ENCODE measurements at regions not wholly inside any gene's neighbourhood (a gene's known extent, or its start where the extent isn't known, plus 50 kb on each side); places are given as distances from the start of the nearest gene placed in this dataset.

DNA sequence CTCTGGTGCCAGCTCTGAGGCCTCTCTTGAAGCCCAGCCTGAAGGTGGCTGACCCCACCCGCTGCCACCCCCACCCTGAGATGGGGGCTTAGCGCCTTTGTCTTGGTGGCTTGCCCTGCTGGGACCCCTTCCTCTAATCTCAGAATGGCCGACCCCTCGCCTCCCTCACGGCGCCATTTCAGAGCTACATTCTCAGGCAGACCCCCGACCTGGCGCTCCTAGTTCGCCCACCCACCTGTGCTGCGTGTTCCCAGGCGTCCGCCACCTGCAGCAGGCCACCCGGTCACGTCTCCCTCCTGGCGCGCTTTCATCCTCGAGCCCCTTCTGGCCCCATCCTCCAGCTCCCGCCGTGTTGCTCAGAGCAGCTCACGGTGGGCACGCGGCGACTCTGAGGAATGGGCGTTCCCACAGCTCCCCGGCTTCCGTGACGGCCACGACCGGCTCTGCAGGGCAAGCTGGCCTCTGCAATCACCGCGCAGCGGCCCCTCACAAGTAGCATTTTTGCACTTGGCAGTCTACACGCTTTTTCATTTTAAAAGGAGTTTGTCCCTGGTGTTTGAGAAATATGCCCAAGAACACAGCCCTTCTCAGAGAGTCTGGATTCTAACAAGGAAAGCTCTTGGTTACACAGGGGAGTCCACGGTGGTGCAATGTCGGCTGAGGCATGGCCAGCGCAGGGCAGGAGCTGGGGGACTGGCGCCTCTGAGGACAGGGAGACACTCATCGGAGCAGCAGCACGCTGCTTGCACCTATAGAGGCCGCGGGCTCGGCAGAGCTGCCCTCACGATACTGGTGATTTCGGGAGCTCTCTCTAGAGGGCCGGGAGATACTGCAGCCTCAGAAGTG is 105.7 kb upstream of the C14orf180 start:
- Histone ChIP-seq H3K4me1 (ENCODE audit: control insufficient read depth in 1 of 2, insufficient read depth in 2 of 2, low read length in 2 of 2) (no peaks in the 10 kb centered on the region), H3K9me3 (ENCODE audit: control insufficient read depth in 1 of 2, insufficient read depth in 1 of 2, low read depth in 1 of 2, low read length in 2 of 2) (no peaks in the 10 kb centered on the region), H3K27me3 (ENCODE audit: insufficient read depth, low read length) (no peaks in the 10 kb centered on the region), H4K20me1 (ENCODE audit: insufficient read depth) (no peaks in the 10 kb centered on the region), H3K9ac (ENCODE audit: low read length) (no peak overlapping the region), H3K27ac (ENCODE audit: low read depth, low read length) (no peak overlapping the region), H3K79me2 (ENCODE audit: insufficient read depth, low read length) (no peaks in the 10 kb centered on the region), H3K36me3 (ENCODE audit: control insufficient read depth in 1 of 2, insufficient read depth in 2 of 2, low read length in 2 of 2) (no peaks in the 10 kb centered on the region), H3K9me2 (ENCODE audit: insufficient read depth) (no peaks in the 10 kb centered on the region), H3K4me2 (ENCODE audit: low read length) (no peak overlapping the region), H3K4me3 (replicated peaks in 1 of 2; ENCODE audit: low read depth in 1 of 2, low read length in 2 of 2) (no peak overlapping the region), H2AFZ (ENCODE audit: low read depth, low read length, poor library complexity, severe bottlenecking) (no peak overlapping the region)
- TF ChIP-seq ZBTB33 (IDR thresholded peaks at IDR 0.05; ENCODE audit: extremely low read depth, insufficient replicate concordance, low read length) (no peak), EGR1 (IDR thresholded peaks at IDR 0.05; ENCODE audit: low read depth) (no peak), ZNF274 (IDR thresholded peaks at IDR 0.05; ENCODE audit: low read depth, low read length) (no peak), YY1 (IDR thresholded peaks at IDR 0.05; ENCODE audit: extremely low read depth, insufficient replicate concordance, low read depth, low read length) (no peak), CTCF (IDR thresholded peaks at IDR 0.05 in 2 of 3, conservative IDR thresholded peaks at IDR 0.05 in 1 of 3; ENCODE audit: borderline replicate concordance in 1 of 3, insufficient read depth in 1 of 3, low read depth in 2 of 3, low read length in 2 of 3) (no peak), JUND (IDR thresholded peaks at IDR 0.05) (no peak), CBX3 (IDR thresholded peaks at IDR 0.05; ENCODE audit: low read depth) (no peak), SRF (IDR thresholded peaks at IDR 0.05; ENCODE audit: low read depth) (no peak), EZH2phosphoT487 (IDR thresholded peaks at IDR 0.05; ENCODE audit: borderline replicate concordance) (no peak), ELF1 (IDR thresholded peaks at IDR 0.05; ENCODE audit: borderline replicate concordance, low read depth) (no peak), ZFX (IDR thresholded peaks at IDR 0.05) (no peak), SP1 (IDR thresholded peaks at IDR 0.05; ENCODE audit: low read depth) (no peak)
- TF ChIP-seq, protein P1, sequence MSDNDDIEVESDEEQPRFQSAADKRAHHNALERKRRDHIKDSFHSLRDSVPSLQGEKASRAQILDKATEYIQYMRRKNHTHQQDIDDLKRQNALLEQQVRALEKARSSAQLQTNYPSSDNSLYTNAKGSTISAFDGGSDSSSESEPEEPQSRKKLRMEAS (IDR thresholded peaks at IDR 0.05): no peak
- DNase-seq (ENCODE audit: low read depth, low spot score) (no peak), ATAC-seq (no peak)
- POLR2A ChIA-PET: no interaction called here
- BruUV-seq (replicated peaks): no TSS peak
- intact Hi-C loops (cut with micrococcal nuclease): no loop called here
- CTCF ChIA-PET: no interaction called here
- RAD21 ChIA-PET (ENCODE audit: low non-redundant PET in 1 of 2, low total read pairs in 2 of 2, uncharacterized antibody in 2 of 2, unreplicated experiment in 2 of 2): no interaction called here
